ACC112 (cell line): ENCODE measurements at regions not wholly inside any gene's neighbourhood (a gene's known extent, or its start where the extent isn't known, plus 50 kb on each side); places are given as distances from the start of the nearest gene placed in this dataset.

ENCODE experiments used
- H2AFZ ChIP-seq: fragments of 200-600 bp; sonication (generic); one replicate; pipeline ENCODE4 v1.6.0; 2017; ENCODE audit warnings: antibody characterized with exemption, low read length; ENCODE audit not compliant: unreplicated experiment
- H3K27ac ChIP-seq: fragments of 200-600 bp; sonication (generic); 2 replicates; pipeline ENCODE4 v1.5.1; 2014; ENCODE audit warnings: low read depth, mild to moderate bottlenecking, antibody characterized with exemption, low read length, moderate library complexity
- H3K27me3 ChIP-seq: fragments of 200-600 bp; sonication (generic); 2 replicates; pipeline ENCODE4 v1.6.1; 2014; ENCODE audit warnings: mild to moderate bottlenecking, antibody characterized with exemption, low read length, moderate library complexity, mixed read lengths; ENCODE audit not compliant: insufficient read depth
- H3K36me3 ChIP-seq: fragments of 200-600 bp; sonication (generic); 2 replicates; pipeline ENCODE4 v1.6.1; 2016; ENCODE audit warnings: mild to moderate bottlenecking, antibody characterized with exemption, low read length, moderate library complexity, mixed read lengths; ENCODE audit not compliant: insufficient read depth
- H3K4me1 ChIP-seq: fragments of 200-600 bp; sonication (generic); one replicate; pipeline ENCODE4 v1.6.1; 2016; ENCODE audit warnings: low read length, mixed read lengths; ENCODE audit not compliant: insufficient read depth, unreplicated experiment, control insufficient read depth
- H3K4me3 ChIP-seq: fragments of 200-600 bp; sonication (generic); 2 replicates; pipeline ENCODE4 v1.5.1; 2014; ENCODE audit warnings: mild to moderate bottlenecking, low read depth, low read length
- H3K79me2 ChIP-seq: fragments of 200-600 bp; sonication (generic); one replicate; pipeline ENCODE4 v1.6.0; 2016; ENCODE audit warnings: low read length; ENCODE audit not compliant: control insufficient read depth, unreplicated experiment, insufficient read depth

- Histone ChIP-seq H3K4me1 (peaks cover 13% of the 10 kb centered on the region), H2AFZ (peak overlapping the region; percentile 30), H3K27me3 (no peaks in the 10 kb centered on the region), H3K36me3 (no peaks in the 10 kb centered on the region), H3K27ac (no peak overlapping the region), H3K79me2 (no peaks in the 10 kb centered on the region), H3K4me3 (peak overlapping the region; percentile 24; the same call in 1 of the 2 replicates)
Observed at GRCh38 chr20:19849341-19850197, 91.5 kb downstream of the RIN2 start.

GRCh38 chr20:19850198-19850533 is 92.1 kb downstream of the RIN2 start:
- H3K27ac ChIP-seq = no peak overlapping the region
- no peaks in the 10 kb centered on the region for H3K27me3 ChIP-seq
- H3K79me2 ChIP-seq = no peaks in the 10 kb centered on the region
- no peaks in the 10 kb centered on the region for H3K36me3 ChIP-seq
- no peak overlapping the region for H2AFZ ChIP-seq
- H3K4me1 ChIP-seq = peaks cover 13% of the 10 kb centered on the region
- no peak overlapping the region for H3K4me3 ChIP-seq

- H3K4me1 ChIP-seq = peaks cover 16% of the 10 kb centered on the region
- no peaks in the 10 kb centered on the region for H3K27me3 ChIP-seq
- H3K36me3 ChIP-seq = no peaks in the 10 kb centered on the region
- no peaks in the 10 kb centered on the region for H3K79me2 ChIP-seq
- no peak overlapping the region for H2AFZ ChIP-seq
- H3K4me3 ChIP-seq = no peak overlapping the region
- H3K27ac ChIP-seq = no peak overlapping the region
Observed at GRCh38 chr20:19851861-19852260, 93.8 kb downstream of the RIN2 start.

- no peak overlapping the region for H2AFZ ChIP-seq
Observed at GRCh38 chr20:19855416-19855815, 97.4 kb downstream of the RIN2 start.

GRCh38 chr20:19858466-19859371 is 100.7 kb downstream of the RIN2 start:
- Histone ChIP-seq H3K27ac (no peak overlapping the region), H3K79me2 (no peaks in the 10 kb centered on the region), H2AFZ (no peak overlapping the region), H3K4me1 (peaks cover 6% of the 10 kb centered on the region), H3K36me3 (no peaks in the 10 kb centered on the region), H3K4me3 (no peak overlapping the region), H3K27me3 (no peaks in the 10 kb centered on the region)

More at GRCh38 chr20:19855416-19855815, 97.4 kb downstream of the RIN2 start:
- no peaks in the 10 kb centered on the region for H3K79me2 ChIP-seq
- H3K27me3 ChIP-seq = no peaks in the 10 kb centered on the region
- no peak overlapping the region for H3K4me3 ChIP-seq
- peaks cover 6% of the 10 kb centered on the region for H3K4me1 ChIP-seq
- no peak overlapping the region for H3K27ac ChIP-seq
- H3K36me3 ChIP-seq = no peaks in the 10 kb centered on the region

- Histone ChIP-seq H3K36me3 (no peaks in the 10 kb centered on the region), H3K4me1 (peaks cover 6% of the 10 kb centered on the region), H2AFZ (no peak overlapping the region), H3K27me3 (no peaks in the 10 kb centered on the region), H3K4me3 (no peak overlapping the region), H3K27ac (no peak overlapping the region), H3K79me2 (no peaks in the 10 kb centered on the region)
Observed at GRCh38 chr20:19859444-19859843, 101.4 kb downstream of the RIN2 start.

GRCh38 chr20:19860737-19861136 is 102.7 kb downstream of the RIN2 start:
- Histone ChIP-seq H3K27ac (no peak overlapping the region), H3K4me3 (no peak overlapping the region), H3K79me2 (no peaks in the 10 kb centered on the region), H3K27me3 (no peaks in the 10 kb centered on the region), H2AFZ (no peak overlapping the region), H3K36me3 (no peaks in the 10 kb centered on the region), H3K4me1 (peaks cover 6% of the 10 kb centered on the region)

GRCh38 chr20:19861147-19861759 is 103.2 kb downstream of the RIN2 start:
- Histone ChIP-seq H3K27ac (no peak overlapping the region), H2AFZ (no peak overlapping the region), H3K36me3 (no peaks in the 10 kb centered on the region), H3K27me3 (no peaks in the 10 kb centered on the region), H3K4me3 (no peak overlapping the region), H3K79me2 (no peaks in the 10 kb centered on the region), H3K4me1 (peaks cover 6% of the 10 kb centered on the region)

- Histone ChIP-seq H3K27ac (no peak overlapping the region), H3K79me2 (no peaks in the 10 kb centered on the region)
Observed at GRCh38 chr20:19864130-19864529, 106.1 kb downstream of the RIN2 start.

GRCh38 chr20:19866070-19866469 is 108.0 kb downstream of the RIN2 start:
- no peak overlapping the region for H2AFZ ChIP-seq
- H3K4me3 ChIP-seq = no peak overlapping the region
- H3K27ac ChIP-seq = no peak overlapping the region
- no peaks in the 10 kb centered on the region for H3K4me1 ChIP-seq
- H3K36me3 ChIP-seq = no peaks in the 10 kb centered on the region
- no peaks in the 10 kb centered on the region for H3K27me3 ChIP-seq
- H3K79me2 ChIP-seq = no peaks in the 10 kb centered on the region

More at GRCh38 chr20:19864130-19864529, 106.1 kb downstream of the RIN2 start:
- Histone ChIP-seq H2AFZ (no peak overlapping the region), H3K27me3 (no peaks in the 10 kb centered on the region), H3K36me3 (no peaks in the 10 kb centered on the region), H3K4me3 (no peak overlapping the region), H3K4me1 (peaks cover under 1% of the 10 kb centered on the region)
